ENCODE measurements at regions not wholly inside any gene's neighbourhood (a gene's known extent, or its start where the extent isn't known, plus 50 kb on each side); places are given as distances from the start of the nearest gene placed in this dataset.
A peak's percentile ranks its signal among the peaks of the same experiment; 100 is the strongest.
"Not testable (repeated sequence)": the region's sequence is repeated elsewhere in the genome, so short reads cannot be mapped to it uniquely, and the experiment has no call there.

DNA sequence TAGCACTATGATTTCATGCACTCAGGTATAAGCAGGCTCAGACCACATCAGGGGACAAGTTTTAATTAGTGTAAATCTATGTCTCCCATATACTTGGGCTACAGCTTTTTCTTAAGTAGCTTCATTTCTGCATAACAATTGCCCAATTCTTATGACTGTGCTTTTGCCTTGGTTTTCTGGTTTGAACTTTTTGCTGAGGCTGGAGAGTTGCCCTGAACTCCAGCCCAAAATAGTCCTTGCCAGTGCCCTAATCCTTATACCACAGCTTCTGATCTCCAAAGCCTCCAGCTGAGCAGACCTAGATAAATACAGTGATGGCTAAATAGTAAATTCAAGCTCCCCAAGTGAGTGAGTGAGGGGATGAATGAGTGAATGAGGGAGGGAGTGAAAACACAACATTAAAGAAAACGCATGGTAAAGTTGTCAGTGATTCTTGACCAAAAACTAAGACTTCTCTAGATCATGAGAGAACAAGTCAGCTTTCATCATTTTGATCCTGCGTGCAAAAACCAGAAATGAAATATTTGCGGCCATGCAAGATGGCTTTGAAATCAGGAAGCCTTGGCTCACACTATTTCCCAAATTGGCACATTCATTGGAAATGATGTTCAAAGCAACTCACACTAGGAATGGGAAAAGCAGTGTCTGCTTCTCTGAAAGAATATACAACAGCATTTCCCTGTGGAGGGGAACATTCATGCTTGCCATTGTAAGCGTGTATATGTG lies 437.1 kb upstream of the CTSO start:
- DNase-seq: peak; percentile 25

DNA sequence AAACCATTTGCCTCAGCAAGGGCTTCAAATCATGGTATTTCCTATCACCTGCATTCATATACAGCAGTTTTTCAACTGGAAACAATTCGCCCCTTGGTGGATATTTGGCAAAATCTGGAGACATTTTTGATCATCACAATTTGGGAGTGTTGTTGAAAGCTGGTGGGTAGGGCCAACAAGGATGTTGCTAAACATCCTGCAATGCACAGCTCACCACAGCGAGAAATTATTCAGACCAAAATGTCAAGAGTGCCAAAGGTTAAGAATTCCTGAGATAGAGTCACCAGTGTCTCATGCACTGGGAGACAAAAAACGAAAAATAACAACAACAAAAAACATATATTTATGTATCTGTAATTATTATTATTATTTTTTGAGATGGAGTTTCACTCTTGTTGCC lies 435.2 kb upstream of the CTSO start:
- DNase-seq: peak; percentile 33

DNA sequence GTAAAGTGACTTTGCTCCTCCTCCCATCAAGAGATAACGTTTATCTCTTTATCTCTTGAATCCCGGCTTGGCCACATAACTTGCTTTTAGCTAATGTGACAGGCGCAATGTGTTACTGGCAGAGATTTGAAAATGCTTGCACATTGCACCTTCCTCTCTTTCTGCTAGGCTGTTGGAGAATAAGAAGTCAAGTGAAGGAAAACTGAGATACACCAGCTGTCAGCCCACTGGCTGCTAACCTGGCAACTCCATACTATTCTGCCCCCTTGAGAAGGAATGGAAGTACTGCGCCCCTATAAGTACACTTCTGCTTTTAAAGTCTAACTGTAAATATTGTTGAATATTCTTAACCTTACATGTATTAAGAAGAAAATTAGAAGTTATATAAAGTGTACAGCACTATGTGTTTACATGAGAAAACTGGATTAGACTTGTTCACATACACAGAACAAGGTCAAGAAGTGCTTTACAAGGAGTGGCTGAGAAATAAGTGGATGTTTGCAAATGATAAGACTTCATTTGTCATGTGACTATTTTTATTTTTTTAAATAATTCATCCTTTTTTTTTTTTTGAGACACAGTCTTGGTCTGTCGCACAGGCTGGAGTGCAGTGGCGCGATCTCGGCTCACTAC lies 424.5 kb upstream of the CTSO start:
- peak; percentile 36 for DNase-seq

DNA sequence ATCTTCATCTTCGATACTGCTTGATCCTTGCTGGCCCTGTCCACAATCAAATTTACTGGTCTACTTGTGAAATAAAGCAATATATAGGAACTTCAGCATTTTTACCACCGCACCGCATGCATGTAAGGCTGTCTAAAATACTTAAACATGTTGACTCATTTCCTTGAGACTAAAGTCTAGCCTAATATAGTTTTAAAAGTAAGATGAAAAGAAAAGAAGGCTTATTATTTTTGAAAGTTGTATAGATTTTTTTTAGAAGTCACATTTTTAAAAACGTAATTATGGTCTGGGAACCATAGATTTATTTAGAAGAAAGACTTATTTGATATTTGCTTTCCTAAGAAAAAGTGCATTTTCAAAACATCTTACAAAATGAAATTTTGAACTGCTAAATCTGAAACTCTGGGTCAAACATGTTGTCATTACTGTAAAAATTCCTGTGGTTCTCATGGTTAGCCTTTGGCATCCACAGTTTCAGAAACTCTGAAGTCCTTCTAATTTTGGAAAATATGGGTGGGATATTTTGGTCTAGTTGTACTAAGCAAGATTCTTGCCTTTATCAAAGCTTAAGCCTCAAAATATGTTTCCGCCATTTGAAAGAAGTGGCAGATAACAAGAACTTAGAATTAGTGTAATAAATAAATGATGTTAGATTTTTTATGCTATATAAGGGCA lies 423.5 kb upstream of the CTSO start:
- DNase-seq: peak; percentile 88

DNA sequence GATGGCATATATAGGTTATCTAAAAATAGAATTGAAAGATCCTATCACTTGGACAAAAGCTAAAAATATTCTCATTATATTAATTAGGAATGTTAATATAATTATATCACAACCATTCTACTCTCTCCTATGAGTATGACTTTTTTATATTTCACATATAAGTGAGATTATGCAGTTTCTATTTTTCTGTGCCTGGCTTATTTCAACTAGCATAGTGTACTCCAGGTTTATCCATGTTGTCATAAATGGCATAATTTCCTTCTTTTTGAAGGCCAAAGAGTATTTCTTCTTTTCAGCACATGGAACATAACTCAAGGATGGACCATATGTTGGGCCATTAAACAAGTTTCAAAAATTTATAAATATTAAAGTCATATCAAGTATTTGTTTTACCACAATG lies 421.2 kb upstream of the CTSO start:
- DNase-seq: no peak

DNA sequence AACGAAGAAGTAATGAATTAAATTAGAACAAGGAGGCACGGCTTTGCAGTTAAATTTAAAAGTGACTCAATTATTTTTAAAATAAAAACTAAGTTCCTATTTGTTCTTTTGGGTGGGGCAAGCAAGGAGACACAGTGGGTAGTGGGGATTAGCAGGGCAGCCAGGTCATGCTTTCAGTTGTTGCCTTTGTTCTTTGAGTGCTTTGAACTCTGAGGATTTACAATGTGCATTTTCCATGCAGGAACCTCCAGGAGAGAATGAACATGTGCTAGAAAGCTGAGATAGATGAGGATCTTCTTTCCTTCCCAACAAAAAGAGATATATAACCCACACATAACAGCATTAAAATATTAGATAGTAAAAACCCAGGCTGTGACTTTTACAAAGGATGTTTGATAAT lies 420.4 kb upstream of the CTSO start:
- no peak for DNase-seq

DNA sequence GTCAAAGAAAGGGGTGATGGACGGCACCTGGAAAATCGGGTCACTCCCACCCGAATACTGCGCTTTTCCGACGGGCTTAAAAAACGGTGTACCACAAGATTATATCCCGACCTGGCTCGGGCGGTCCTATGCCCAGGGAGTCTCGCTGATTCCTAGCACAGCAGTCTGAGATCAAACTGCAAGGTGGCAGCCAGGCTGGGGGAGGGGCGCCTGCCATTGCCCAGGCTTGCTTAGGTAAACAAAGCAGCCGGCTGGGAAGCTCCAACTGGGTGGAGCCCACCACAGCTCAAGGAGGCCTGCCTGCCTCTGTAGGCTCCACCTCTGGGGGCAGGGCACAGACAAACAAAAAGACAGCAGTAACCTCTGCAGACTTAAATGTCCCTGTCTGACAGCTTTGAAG lies 413.8 kb upstream of the CTSO start:
- not testable (repeated sequence) for DNase-seq

DNA sequence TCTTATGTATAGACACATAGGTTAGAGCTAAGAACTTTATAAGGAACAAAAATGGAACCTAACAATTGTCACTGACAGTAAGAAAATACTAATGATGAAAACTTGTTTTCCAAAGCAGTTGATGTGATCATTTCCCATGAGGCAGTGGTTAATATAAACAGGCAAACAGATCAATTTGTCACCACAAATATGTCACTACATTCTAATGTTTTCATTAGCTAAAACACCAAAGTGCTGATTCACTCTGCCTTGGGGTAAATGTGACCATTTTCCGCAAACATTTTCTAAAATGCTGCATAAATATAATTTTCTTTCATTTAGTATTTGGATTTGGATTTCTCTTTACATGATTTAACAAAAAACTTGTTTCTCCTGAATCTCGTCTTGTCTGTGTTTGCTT lies 408.9 kb upstream of the CTSO start:
- peak; percentile 61 for DNase-seq

DNA sequence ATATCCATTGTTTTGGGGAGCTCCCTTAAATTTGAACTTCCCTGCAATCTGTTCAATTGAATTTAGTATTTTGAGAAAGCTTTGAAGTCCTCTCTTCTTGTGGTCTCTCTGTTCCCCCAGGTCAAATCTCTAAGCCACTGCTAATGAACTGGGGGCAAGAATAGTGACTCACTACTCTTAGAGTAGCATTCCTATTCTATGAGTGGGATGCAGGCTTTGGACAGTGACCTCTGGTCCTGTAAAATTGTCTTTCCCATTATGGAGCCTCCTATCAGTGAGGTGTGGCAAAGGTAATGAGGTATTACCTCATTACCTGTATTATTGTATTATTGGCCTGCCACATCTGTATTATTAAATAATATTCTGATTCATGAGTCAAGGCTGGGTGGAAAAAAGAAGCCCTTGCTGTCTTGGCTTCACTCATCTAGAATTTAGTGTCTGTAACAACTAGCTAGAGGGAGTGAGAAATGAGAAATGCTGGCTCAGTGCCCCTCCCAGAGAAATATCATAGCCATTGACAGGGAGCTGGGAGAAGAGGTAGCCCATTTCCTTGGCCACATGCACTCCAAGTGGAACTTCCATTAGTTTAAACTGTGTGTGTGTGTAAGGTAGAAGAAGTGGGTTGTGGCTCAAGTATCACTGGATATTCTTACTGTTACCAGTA lies 393.9 kb upstream of the CTSO start:
- DNase-seq: peak; percentile 64

DNA sequence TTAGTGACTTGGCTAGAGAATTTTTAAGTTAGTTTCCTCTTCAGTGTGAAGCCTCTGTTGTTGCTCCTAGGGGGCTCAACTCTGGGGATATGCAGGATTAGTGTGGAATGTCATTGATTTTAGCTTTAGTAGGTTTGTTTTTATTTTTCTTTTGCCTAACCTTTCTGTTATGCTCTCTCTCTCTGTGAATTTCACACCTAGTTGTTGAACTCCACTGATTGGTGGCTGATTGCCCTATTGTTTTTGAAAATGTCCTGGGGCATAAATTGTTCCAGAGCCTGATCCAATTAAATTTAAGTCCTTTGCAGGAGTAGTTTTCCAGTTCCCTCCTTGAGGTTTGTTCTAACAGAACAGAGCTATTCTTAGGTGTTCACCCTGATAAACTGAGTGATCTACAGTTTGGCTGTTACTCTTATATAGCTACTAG lies 393.3 kb upstream of the CTSO start:
- DNase-seq: no peak

DNA sequence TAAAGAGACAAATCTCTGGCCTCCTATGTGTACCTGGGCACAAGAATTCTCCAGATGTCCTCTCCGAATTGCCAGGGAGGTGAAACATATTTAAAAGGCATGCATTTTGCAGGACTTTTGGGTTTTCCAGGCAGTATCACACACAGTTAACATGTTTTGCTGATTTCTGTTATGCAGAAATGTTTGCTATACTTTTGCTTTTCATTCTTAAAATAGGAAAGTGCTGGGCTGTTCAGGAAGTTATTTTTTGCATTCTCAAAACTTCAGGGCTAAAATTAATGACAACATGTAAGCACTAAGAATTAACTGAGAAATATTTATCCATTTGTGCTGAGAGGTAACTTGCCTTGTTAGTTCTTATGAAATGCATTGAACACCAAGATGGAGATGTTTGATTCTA lies 390.7 kb upstream of the CTSO start:
- DNase-seq: no peak

DNA sequence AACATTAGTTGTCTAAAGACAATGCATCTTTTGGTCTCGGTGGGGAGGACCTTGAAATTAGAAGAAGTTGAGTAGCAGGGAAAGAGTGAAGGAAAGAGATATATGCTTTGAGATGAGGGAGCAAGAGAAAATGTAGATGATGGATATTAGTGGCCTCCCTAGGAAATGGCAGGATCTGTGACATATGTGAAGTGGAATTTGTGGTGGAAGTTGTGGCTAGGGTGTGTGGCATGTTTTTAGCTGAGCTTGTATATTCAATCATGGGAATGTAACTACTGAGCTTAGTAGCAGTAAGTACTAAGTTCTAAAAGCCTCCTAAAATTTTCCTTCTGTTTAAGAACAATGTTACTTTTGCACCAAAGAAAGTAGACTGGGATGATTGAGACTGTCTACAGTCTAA lies 382.8 kb upstream of the CTSO start:
- DNase-seq: peak; percentile 60

DNA sequence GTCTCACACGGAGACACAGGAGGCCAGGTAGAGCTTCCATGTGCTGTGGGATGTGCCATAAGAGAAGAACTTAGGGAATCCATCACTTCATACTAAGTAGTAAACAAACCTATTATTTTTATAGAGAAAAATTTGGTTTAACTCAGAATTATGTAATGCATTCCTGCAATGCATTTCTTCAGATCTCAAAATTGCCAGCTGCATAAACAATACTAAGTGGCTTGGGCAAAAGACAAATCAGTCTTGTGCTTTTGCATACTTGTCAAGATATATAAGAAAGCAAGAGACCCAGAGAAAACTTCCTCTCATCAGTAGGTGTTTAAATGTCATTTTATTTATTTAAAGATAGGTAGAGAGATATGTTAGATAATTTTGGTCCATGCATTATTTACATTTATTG lies 382.1 kb upstream of the CTSO start:
- no peak for DNase-seq

DNA sequence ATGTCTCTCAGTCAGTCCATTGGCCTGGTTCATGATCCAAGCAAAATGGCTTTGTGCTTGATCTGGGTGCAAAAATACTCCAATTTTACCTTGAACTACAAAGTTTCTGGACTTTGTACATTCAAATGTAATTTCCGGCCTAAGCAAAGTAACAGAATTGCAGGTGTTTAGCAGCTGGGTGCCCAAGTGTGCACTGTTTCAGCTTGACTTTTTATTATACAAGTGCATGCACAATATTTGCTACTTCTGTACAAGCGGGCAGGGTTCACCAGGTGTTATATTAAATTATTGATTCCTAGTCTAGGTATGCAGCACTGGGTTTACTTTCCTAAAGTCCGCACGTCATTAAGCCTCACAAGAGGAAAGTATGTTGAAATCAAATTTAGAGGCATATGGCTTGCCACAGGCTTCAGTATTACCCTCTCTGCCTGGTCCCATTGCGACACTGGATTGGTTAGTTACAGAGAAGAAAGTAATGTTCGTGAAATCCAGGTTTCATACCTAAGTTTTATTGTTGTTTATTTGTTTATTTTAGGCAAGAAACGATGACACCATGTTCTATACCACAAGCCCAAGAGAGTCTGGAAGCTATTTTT lies 376.9 kb upstream of the CTSO start:
- no peak for DNase-seq

DNA sequence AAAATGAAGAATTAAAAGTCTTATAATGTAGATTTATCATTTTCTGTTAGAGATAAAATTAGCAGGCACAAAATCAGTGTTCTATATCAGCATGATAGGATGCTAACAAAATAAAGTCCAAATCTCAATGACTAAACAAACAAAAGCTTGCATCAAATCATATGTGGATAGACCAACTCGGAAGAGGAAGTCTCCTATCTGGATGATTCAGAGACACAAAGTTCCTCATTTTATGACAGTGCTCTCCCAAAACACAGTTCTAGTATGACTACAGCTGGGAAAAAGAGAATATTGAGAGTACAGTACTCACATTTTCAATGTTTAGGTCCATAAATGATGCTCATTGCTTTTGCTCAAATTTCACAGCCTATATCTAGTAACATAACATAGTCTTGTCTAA lies 376.1 kb upstream of the CTSO start:
- DNase-seq: no peak

DNA sequence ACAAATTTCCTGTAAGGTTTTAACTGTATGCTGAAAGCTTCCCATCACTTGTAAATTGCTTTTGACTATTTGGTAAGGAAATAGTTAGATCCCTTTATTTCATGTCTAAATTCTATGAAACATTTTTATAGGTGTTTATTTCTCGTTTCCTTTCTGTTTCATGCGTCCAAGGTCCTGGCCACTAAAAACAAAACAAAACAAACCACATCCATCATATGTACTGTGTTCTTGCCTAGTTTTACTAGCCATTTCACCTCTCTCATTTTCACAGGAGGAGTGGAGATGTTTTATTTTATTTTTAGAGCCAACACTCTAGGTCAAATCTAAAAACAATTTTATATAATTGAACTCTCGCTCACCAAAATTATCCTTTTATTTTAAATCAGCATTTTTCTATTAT lies 375.2 kb upstream of the CTSO start:
- DNase-seq: no peak

DNA sequence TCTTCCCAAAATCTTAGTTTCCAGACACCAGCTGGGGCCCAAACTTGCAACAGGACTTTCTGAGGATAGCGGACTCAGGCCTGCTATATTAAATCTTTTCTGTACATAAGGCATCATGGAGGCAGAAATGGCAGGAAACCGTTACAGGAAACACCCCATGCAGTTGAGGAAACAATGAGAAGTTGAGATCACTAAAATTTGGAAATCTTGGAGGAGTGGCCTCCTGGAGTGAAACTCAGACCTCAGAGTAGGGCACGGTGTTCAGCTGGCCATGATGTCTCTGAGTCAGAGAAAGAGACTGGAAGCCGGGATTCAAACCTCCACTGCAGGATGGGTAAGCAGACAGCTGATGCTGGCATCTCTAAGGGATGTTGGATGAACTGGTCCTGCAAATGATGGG lies 372.6 kb upstream of the CTSO start:
- DNase-seq: no peak

DNA sequence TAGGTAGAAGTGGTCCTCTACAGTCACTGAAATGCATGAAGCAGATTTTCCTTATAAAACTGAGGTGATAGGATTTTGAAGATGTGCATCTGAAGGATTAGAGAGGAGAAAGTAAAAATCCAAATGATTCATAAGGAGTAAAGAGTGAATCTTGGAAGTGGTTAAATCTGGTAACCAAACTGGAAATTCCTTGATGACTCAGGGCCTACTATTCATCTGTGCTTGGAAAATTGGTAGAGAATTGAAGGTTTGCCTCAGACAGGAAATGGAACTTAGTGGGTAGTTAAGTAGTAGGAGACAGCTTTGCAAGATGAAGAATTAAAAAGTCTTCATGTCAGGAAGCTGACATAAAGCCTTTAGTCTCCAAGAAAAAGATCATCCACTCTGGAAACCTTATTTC lies 368.9 kb upstream of the CTSO start:
- DNase-seq: peak; percentile 93

DNA sequence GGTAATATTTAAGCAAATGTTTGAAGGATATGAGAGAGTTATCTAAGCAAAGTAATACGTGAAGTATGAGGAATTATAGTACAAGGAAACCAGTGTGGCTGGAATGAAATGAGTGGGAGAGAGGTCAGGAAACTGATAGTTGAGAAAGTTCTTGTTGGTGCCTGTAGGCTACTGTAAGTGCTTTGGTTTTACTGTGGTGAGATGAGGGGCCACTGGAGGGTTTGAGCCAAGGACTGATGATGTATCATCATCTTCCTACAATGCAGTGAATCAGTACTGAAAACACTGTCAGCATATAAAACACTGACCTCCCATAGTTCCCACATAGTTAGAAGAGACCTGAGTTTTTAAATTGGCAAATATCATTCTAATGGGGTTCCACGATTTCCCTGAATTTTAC lies 367.5 kb upstream of the CTSO start:
- DNase-seq: peak; percentile 93

DNA sequence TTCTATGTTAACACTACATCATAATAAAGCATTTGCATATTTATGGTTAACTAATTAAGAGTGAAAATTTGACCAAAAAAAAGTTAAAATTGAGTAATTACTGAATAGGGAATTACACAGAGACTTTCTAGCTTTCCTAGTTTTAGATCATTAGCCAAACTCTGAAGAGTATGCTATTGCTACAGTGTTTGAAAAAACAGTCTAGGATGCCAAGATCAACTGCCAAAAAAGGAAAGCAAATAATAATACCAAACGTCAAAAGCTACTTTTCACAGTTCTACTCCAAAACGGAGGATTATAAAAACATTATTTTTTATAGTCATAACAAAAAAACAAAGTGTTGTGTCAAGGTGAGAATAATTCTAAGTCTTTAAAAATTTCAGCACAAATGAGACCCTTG lies 359.8 kb upstream of the CTSO start:
- no peak for DNase-seq

DNA sequence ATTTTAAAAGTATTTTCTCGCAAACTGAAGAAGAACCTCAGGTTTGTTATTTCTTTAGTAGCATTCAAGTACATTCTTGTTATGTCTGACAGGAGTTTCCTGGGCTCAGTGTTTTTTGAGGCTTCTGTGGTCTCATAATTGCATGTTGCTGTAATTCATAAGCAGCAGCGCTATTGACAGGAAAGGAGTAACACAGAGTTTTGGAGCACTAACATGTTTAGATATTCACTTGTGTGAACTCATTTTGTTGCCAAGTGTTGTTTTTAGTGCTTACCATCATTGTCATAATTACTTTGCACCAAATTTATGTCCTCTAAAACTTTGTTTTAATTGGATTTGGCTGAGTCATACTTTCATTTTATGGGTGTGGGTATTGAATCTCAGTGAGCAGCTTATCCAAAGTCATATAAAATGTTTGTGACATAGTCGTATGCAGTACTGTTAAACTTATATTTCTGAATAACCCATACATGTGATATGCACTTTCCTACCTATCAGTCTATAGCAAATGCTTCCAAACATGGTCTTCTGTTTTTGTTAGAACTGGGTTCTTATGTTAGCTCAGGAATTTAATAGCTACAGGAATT lies 358.7 kb upstream of the CTSO start:
- DNase-seq: peak; percentile 53

DNA sequence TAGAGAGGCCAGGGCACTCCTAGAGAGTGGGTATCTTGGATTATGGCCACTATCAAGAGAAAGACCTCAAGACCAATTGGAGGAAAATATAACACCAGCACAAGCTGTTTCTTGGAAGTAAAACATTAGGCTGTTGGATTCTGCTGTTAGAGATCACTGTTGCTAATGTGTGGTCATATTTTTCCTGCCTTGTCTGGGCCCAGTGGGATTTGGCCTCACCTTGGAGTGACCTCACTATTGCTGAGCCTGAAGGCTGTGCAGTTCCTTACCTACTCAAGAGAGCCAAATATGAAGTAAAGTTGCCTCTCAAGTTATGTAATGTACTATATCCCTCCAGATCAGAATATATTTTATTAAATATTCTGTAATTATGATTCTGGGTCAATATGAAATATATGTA lies 355.4 kb upstream of the CTSO start:
- no peak for DNase-seq

DNA sequence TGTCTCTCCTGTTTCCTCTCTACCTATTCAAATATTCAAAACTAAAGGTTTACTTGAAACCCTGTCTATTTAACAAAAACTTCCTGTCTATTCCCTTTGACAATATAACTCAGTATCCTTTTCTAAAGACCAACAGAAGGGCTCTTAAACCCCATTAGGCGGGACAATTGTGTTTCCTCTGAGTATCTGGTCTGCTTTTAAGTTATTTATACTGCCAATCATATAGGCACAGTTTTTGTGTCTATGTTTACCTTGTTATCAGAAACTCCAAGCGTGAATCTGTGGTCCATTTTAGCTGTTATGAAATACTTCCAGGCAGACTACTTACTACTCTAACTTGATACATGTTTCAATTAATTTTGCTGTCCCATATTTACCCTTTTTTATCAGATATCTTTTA lies 350.0 kb upstream of the CTSO start:
- no peak for DNase-seq
